ENCODE measurements at regions not wholly inside any gene's neighbourhood (a gene's known extent, or its start where the extent isn't known, plus 50 kb on each side); places are given as distances from the start of the nearest gene placed in this dataset.

GRCh38 chr3:107897471-107898061, 193.3 kb downstream of the CD47 start:
- no peaks in the 10 kb centered on the region for H3K9me3 ChIP-seq (ENCODE audit: control insufficient read depth, insufficient read depth, low read length)
- WGBS (ENCODE audit: insufficient coverage, insufficient read length) = no CpG with 5 or more reads among the region's 4 CpGs
- no peaks in the 10 kb centered on the region; the same call in 1 of the 2 replicates for H3K27me3 ChIP-seq (ENCODE audit: control insufficient read depth, insufficient read depth, low read length)
- no peaks in the 10 kb centered on the region for H3K4me1 ChIP-seq (ENCODE audit: control insufficient read depth, insufficient read depth, low read length)
- H3K4me3 ChIP-seq (ENCODE audit: low read length) = no peak overlapping the region
- no peak overlapping the region for H3K27ac ChIP-seq (ENCODE audit: low read length)
- H3K36me3 ChIP-seq (ENCODE audit: control insufficient read depth, insufficient read depth, low read length) = no peaks in the 10 kb centered on the region
- DNase-seq (ENCODE audit: low read depth, low spot score) = no peak

GRCh38 chr3:107894998-107895397, 195.8 kb downstream of the CD47 start:
- no peaks in the 10 kb centered on the region for H3K36me3 ChIP-seq (ENCODE audit: control insufficient read depth, insufficient read depth, low read length)
- H3K27me3 ChIP-seq (ENCODE audit: control insufficient read depth, insufficient read depth, low read length) = no peaks in the 10 kb centered on the region
- H3K9me3 ChIP-seq (ENCODE audit: control insufficient read depth, insufficient read depth, low read length) = no peaks in the 10 kb centered on the region
- no CpG with 5 or more reads among the region's 4 CpGs for WGBS (ENCODE audit: insufficient coverage, insufficient read length)
- H3K27ac ChIP-seq (ENCODE audit: low read length) = no peak overlapping the region
- DNase-seq (ENCODE audit: low read depth, low spot score) = no peak
- H3K4me1 ChIP-seq (ENCODE audit: control insufficient read depth, insufficient read depth, low read length) = no peaks in the 10 kb centered on the region
- no peak overlapping the region for H3K4me3 ChIP-seq (ENCODE audit: low read length)

- no CpG with 5 or more reads among the region's 7 CpGs for WGBS (ENCODE audit: insufficient coverage, insufficient read length)
Observed at GRCh38 chr3:107892955-107893624, 197.7 kb downstream of the CD47 start.

GRCh38 chr3:107884719-107885460, 205.9 kb downstream of the CD47 start:
- WGBS (ENCODE audit: insufficient coverage, insufficient read length) = no CpG with 5 or more reads among the region's 2 CpGs
- Histone ChIP-seq H3K4me1 (ENCODE audit: control insufficient read depth, insufficient read depth, low read length) (no peaks in the 10 kb centered on the region), H3K36me3 (ENCODE audit: control insufficient read depth, insufficient read depth, low read length) (no peaks in the 10 kb centered on the region), H3K4me3 (ENCODE audit: low read length) (no peak overlapping the region), H3K27ac (ENCODE audit: low read length) (no peak overlapping the region), H3K9me3 (ENCODE audit: control insufficient read depth, insufficient read depth, low read length) (no peaks in the 10 kb centered on the region), H3K27me3 (ENCODE audit: control insufficient read depth, insufficient read depth, low read length) (no peaks in the 10 kb centered on the region)
- DNase-seq (ENCODE audit: low read depth, low spot score) = no peak

More at GRCh38 chr3:107892955-107893624, 197.7 kb downstream of the CD47 start:
- no peaks in the 10 kb centered on the region for H3K4me1 ChIP-seq (ENCODE audit: control insufficient read depth, insufficient read depth, low read length)
- no peaks in the 10 kb centered on the region for H3K36me3 ChIP-seq (ENCODE audit: control insufficient read depth, insufficient read depth, low read length)
- H3K9me3 ChIP-seq (ENCODE audit: control insufficient read depth, insufficient read depth, low read length) = no peaks in the 10 kb centered on the region
- H3K4me3 ChIP-seq (ENCODE audit: low read length) = no peak overlapping the region
- H3K27me3 ChIP-seq (ENCODE audit: control insufficient read depth, insufficient read depth, low read length) = no peaks in the 10 kb centered on the region
- H3K27ac ChIP-seq (ENCODE audit: low read length) = no peak overlapping the region
- DNase-seq (ENCODE audit: low read depth, low spot score) = no peak

- Histone ChIP-seq H3K4me1 (ENCODE audit: control insufficient read depth, insufficient read depth, low read length) (no peaks in the 10 kb centered on the region), H3K27ac (ENCODE audit: low read length) (no peak overlapping the region), H3K27me3 (ENCODE audit: control insufficient read depth, insufficient read depth, low read length) (no peaks in the 10 kb centered on the region), H3K4me3 (ENCODE audit: low read length) (no peak overlapping the region), H3K36me3 (ENCODE audit: control insufficient read depth, insufficient read depth, low read length) (no peaks in the 10 kb centered on the region), H3K9me3 (ENCODE audit: control insufficient read depth, insufficient read depth, low read length) (no peaks in the 10 kb centered on the region)
- DNase-seq (ENCODE audit: low read depth, low spot score) = no peak
Observed at GRCh38 chr3:107884028-107884427, 206.8 kb downstream of the CD47 start.

- no peaks in the 10 kb centered on the region for H3K27me3 ChIP-seq (ENCODE audit: control insufficient read depth, insufficient read depth, low read length)
- no peak for DNase-seq (ENCODE audit: low read depth, low spot score)
- no CpG with 5 or more reads among the region's 7 CpGs for WGBS (ENCODE audit: insufficient coverage, insufficient read length)
Observed at GRCh38 chr3:107882881-107883280, 207.9 kb downstream of the CD47 start.

GRCh38 chr3:107882261-107882660, 208.6 kb downstream of the CD47 start:
- no peak overlapping the region for H3K27ac ChIP-seq (ENCODE audit: low read length)
- H3K4me3 ChIP-seq (ENCODE audit: low read length) = no peak overlapping the region
- H3K36me3 ChIP-seq (ENCODE audit: control insufficient read depth, insufficient read depth, low read length) = no peaks in the 10 kb centered on the region
- DNase-seq (ENCODE audit: low read depth, low spot score) = no peak
- H3K27me3 ChIP-seq (ENCODE audit: control insufficient read depth, insufficient read depth, low read length) = no peaks in the 10 kb centered on the region
- WGBS (ENCODE audit: insufficient coverage, insufficient read length) = no CpG with 5 or more reads among the region's 4 CpGs
- H3K4me1 ChIP-seq (ENCODE audit: control insufficient read depth, insufficient read depth, low read length) = no peaks in the 10 kb centered on the region
- no peaks in the 10 kb centered on the region for H3K9me3 ChIP-seq (ENCODE audit: control insufficient read depth, insufficient read depth, low read length)

More at GRCh38 chr3:107882881-107883280, 207.9 kb downstream of the CD47 start:
- no peak overlapping the region for H3K4me3 ChIP-seq (ENCODE audit: low read length)
- no peak overlapping the region for H3K27ac ChIP-seq (ENCODE audit: low read length)
- H3K36me3 ChIP-seq (ENCODE audit: control insufficient read depth, insufficient read depth, low read length) = no peaks in the 10 kb centered on the region
- H3K4me1 ChIP-seq (ENCODE audit: control insufficient read depth, insufficient read depth, low read length) = no peaks in the 10 kb centered on the region
- no peaks in the 10 kb centered on the region for H3K9me3 ChIP-seq (ENCODE audit: control insufficient read depth, insufficient read depth, low read length)

- Histone ChIP-seq H3K4me1 (ENCODE audit: control insufficient read depth, insufficient read depth, low read length) (no peaks in the 10 kb centered on the region), H3K9me3 (ENCODE audit: control insufficient read depth, insufficient read depth, low read length) (no peaks in the 10 kb centered on the region), H3K36me3 (ENCODE audit: control insufficient read depth, insufficient read depth, low read length) (no peaks in the 10 kb centered on the region), H3K27ac (ENCODE audit: low read length) (no peak overlapping the region), H3K27me3 (ENCODE audit: control insufficient read depth, insufficient read depth, low read length) (no peaks in the 10 kb centered on the region), H3K4me3 (ENCODE audit: low read length) (no peak overlapping the region)
- WGBS (ENCODE audit: insufficient coverage, insufficient read length) = no CpG with 5 or more reads among the region's 4 CpGs
- DNase-seq (ENCODE audit: low read depth, low spot score) = no peak
Observed at GRCh38 chr3:107881509-107881908, 209.3 kb downstream of the CD47 start.

GRCh38 chr3:107880702-107881101, 210.1 kb downstream of the CD47 start:
- Histone ChIP-seq H3K27ac (ENCODE audit: low read length) (no peak overlapping the region), H3K4me1 (ENCODE audit: control insufficient read depth, insufficient read depth, low read length) (no peaks in the 10 kb centered on the region), H3K9me3 (ENCODE audit: control insufficient read depth, insufficient read depth, low read length) (no peaks in the 10 kb centered on the region), H3K4me3 (ENCODE audit: low read length) (no peak overlapping the region), H3K27me3 (ENCODE audit: control insufficient read depth, insufficient read depth, low read length) (no peaks in the 10 kb centered on the region), H3K36me3 (ENCODE audit: control insufficient read depth, insufficient read depth, low read length) (no peaks in the 10 kb centered on the region)
- no CpG with 5 or more reads among the region's 4 CpGs for WGBS (ENCODE audit: insufficient coverage, insufficient read length)
- no peak for DNase-seq (ENCODE audit: low read depth, low spot score)

GRCh38 chr3:107877936-107878335, 212.9 kb downstream of the CD47 start:
- H3K27me3 ChIP-seq (ENCODE audit: control insufficient read depth, insufficient read depth, low read length) = no peaks in the 10 kb centered on the region
- H3K36me3 ChIP-seq (ENCODE audit: control insufficient read depth, insufficient read depth, low read length) = no peaks in the 10 kb centered on the region
- H3K4me1 ChIP-seq (ENCODE audit: control insufficient read depth, insufficient read depth, low read length) = no peaks in the 10 kb centered on the region
- DNase-seq (ENCODE audit: low read depth, low spot score) = no peak
- H3K9me3 ChIP-seq (ENCODE audit: control insufficient read depth, insufficient read depth, low read length) = no peaks in the 10 kb centered on the region
- no CpG with 5 or more reads among the region's 6 CpGs for WGBS (ENCODE audit: insufficient coverage, insufficient read length)
- H3K27ac ChIP-seq (ENCODE audit: low read length) = no peak overlapping the region
- no peak overlapping the region for H3K4me3 ChIP-seq (ENCODE audit: low read length)
